ENCODE measurements at regions not wholly inside any gene's neighbourhood (a gene's known extent, or its start where the extent isn't known, plus 50 kb on each side); places are given as distances from the start of the nearest gene placed in this dataset.
A peak's percentile ranks its signal among the peaks of the same experiment; 100 is the strongest.
"Not testable (repeated sequence)": the region's sequence is repeated elsewhere in the genome, so short reads cannot be mapped to it uniquely, and the experiment has no call there.

- not testable (repeated sequence) for DNase-seq; H3K27me3 ChIP-seq (ENCODE audit: control insufficient read depth, insufficient read depth, low read length); H3K9me3 ChIP-seq (ENCODE audit: control insufficient read depth, low read depth, low read length); H3K4me3 ChIP-seq (ENCODE audit: low read length); H3K4me1 ChIP-seq (ENCODE audit: control insufficient read depth, insufficient read depth, low read length); H3K36me3 ChIP-seq (ENCODE audit: control insufficient read depth, insufficient read depth, low read length); H3K27ac ChIP-seq (ENCODE audit: low read length)
- no CpG with 5 or more reads among the region's 11 CpGs for WGBS (ENCODE audit: insufficient coverage, low lambda C conversion rate)
These were observed 51.9 kb downstream of the DIPK2A start for GRCh38 chr3:144023543-144023942.

DNA sequence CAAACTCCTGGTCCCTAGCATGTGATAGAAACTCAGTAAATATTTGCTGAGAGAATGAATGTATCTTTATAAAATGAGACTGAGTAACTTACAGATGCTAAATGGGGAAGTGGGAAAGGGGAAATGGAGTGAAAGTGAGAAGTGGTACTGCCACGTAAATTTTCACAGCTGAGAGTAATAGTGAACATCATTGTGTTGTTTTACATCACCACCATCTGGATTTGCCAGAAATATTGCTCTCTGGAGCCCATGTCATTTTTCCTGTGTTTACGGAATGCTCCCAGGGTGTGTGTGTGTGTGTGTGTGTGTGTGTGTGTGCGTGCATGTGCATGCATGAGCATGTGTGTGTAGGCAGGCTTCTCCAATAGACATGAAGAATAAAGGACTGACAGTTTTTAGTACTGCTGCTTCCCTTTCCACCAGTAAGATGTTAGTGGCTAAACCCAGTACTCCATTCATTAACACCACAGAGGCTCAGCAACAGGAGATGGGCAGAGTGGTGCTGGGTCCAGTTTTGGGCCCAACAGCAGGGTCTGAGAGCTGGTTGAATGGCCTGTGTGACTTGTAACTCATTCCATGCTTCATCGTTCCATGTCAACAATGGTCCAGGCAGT lies 57.3 kb downstream of the DIPK2A start:
- H3K9me3 ChIP-seq (ENCODE audit: control insufficient read depth, low read depth, low read length), result no peaks in the 10 kb centered on the region
- H3K4me3 ChIP-seq (ENCODE audit: low read length), result no peak overlapping the region
- H3K27me3 ChIP-seq (ENCODE audit: control insufficient read depth, insufficient read depth, low read length), result no peaks in the 10 kb centered on the region
- DNase-seq, result no peak
- H3K4me1 ChIP-seq (ENCODE audit: control insufficient read depth, insufficient read depth, low read length), result no peaks in the 10 kb centered on the region
- WGBS (ENCODE audit: insufficient coverage, low lambda C conversion rate), result no CpG with 5 or more reads among the region's 4 CpGs
- no peaks in the 10 kb centered on the region for H3K36me3 ChIP-seq (ENCODE audit: control insufficient read depth, insufficient read depth, low read length)
- no peak overlapping the region for H3K27ac ChIP-seq (ENCODE audit: low read length)

GRCh38 chr3:144029769-144030168 lies 58.1 kb downstream of the DIPK2A start:
- Histone ChIP-seq H3K27me3 (ENCODE audit: control insufficient read depth, insufficient read depth, low read length) (no peaks in the 10 kb centered on the region), H3K9me3 (ENCODE audit: control insufficient read depth, low read depth, low read length) (no peaks in the 10 kb centered on the region), H3K4me1 (ENCODE audit: control insufficient read depth, insufficient read depth, low read length) (no peaks in the 10 kb centered on the region), H3K36me3 (ENCODE audit: control insufficient read depth, insufficient read depth, low read length) (no peaks in the 10 kb centered on the region), H3K27ac (ENCODE audit: low read length) (no peak overlapping the region), H3K4me3 (ENCODE audit: low read length) (no peak overlapping the region)
- no peak for DNase-seq
- WGBS (ENCODE audit: insufficient coverage, low lambda C conversion rate), result no CpG with 5 or more reads among the region's 2 CpGs

- Histone ChIP-seq H3K9me3 (ENCODE audit: control insufficient read depth, low read depth, low read length) (no peaks in the 10 kb centered on the region), H3K4me1 (ENCODE audit: control insufficient read depth, insufficient read depth, low read length) (no peaks in the 10 kb centered on the region), H3K27me3 (ENCODE audit: control insufficient read depth, insufficient read depth, low read length) (no peaks in the 10 kb centered on the region), H3K4me3 (ENCODE audit: low read length) (no peak overlapping the region), H3K27ac (ENCODE audit: low read length) (no peak overlapping the region), H3K36me3 (ENCODE audit: control insufficient read depth, insufficient read depth, low read length) (no peaks in the 10 kb centered on the region)
- DNase-seq, result peak in 1 of 2 donors; percentile 5
- 93% methylated on average over 3 of the region's 5 CpGs for WGBS (ENCODE audit: insufficient coverage, low lambda C conversion rate)
These were observed 60.3 kb downstream of the DIPK2A start for GRCh38 chr3:144031938-144032337.

GRCh38 chr3:144032531-144033239 lies 61.1 kb downstream of the DIPK2A start:
- Histone ChIP-seq H3K4me1 (ENCODE audit: control insufficient read depth, insufficient read depth, low read length) (no peaks in the 10 kb centered on the region), H3K9me3 (ENCODE audit: control insufficient read depth, low read depth, low read length) (no peaks in the 10 kb centered on the region), H3K36me3 (ENCODE audit: control insufficient read depth, insufficient read depth, low read length) (no peaks in the 10 kb centered on the region), H3K27ac (ENCODE audit: low read length) (no peak overlapping the region), H3K27me3 (ENCODE audit: control insufficient read depth, insufficient read depth, low read length) (no peaks in the 10 kb centered on the region), H3K4me3 (ENCODE audit: low read length) (no peak overlapping the region)
- no peak for DNase-seq
- 94% methylated on average over 4 of the region's 5 CpGs for WGBS (ENCODE audit: insufficient coverage, low lambda C conversion rate)

DNA sequence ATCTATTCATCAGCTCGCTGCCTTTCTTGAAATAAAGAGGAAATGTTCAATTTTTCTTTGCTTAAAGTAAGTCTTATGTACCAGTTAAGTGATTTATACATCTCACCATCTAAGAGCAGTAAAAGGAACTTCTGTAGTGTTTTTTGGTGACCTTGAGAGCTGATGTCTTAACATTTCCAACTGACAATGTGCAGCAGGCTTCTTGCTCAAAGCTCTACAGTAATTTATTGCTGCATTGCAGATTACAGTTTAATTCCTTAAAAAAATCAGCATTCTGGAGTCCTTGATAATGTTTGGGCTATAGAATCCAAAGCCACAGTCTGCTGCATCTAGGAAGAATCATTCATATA lies 61.6 kb downstream of the DIPK2A start:
- DNase-seq, result no peak

GRCh38 chr3:144033863-144034262 lies 62.2 kb downstream of the DIPK2A start:
- Histone ChIP-seq H3K4me3 (ENCODE audit: low read length) (no peak overlapping the region), H3K27ac (ENCODE audit: low read length) (no peak overlapping the region), H3K27me3 (ENCODE audit: control insufficient read depth, insufficient read depth, low read length) (no peaks in the 10 kb centered on the region), H3K9me3 (ENCODE audit: control insufficient read depth, low read depth, low read length) (no peaks in the 10 kb centered on the region), H3K36me3 (ENCODE audit: control insufficient read depth, insufficient read depth, low read length) (no peaks in the 10 kb centered on the region), H3K4me1 (ENCODE audit: control insufficient read depth, insufficient read depth, low read length) (no peaks in the 10 kb centered on the region)
- whole genome bisulfite sequencing (ENCODE audit: insufficient coverage, low lambda C conversion rate), result 0% methylated on average over 1 of the region's 1 CpG
- DNase-seq, result no peak

More for the DNA sequence above, 61.6 kb downstream of the DIPK2A start:
- Histone ChIP-seq H3K4me1 (ENCODE audit: control insufficient read depth, insufficient read depth, low read length) (no peaks in the 10 kb centered on the region), H3K9me3 (ENCODE audit: control insufficient read depth, low read depth, low read length) (no peaks in the 10 kb centered on the region), H3K27ac (ENCODE audit: low read length) (no peak overlapping the region), H3K36me3 (ENCODE audit: control insufficient read depth, insufficient read depth, low read length) (no peaks in the 10 kb centered on the region), H3K4me3 (ENCODE audit: low read length) (no peak overlapping the region), H3K27me3 (ENCODE audit: control insufficient read depth, insufficient read depth, low read length) (no peaks in the 10 kb centered on the region)
- WGBS (ENCODE audit: insufficient coverage, low lambda C conversion rate), result no CpG with 5 or more reads among the region's 1 CpG

DNA sequence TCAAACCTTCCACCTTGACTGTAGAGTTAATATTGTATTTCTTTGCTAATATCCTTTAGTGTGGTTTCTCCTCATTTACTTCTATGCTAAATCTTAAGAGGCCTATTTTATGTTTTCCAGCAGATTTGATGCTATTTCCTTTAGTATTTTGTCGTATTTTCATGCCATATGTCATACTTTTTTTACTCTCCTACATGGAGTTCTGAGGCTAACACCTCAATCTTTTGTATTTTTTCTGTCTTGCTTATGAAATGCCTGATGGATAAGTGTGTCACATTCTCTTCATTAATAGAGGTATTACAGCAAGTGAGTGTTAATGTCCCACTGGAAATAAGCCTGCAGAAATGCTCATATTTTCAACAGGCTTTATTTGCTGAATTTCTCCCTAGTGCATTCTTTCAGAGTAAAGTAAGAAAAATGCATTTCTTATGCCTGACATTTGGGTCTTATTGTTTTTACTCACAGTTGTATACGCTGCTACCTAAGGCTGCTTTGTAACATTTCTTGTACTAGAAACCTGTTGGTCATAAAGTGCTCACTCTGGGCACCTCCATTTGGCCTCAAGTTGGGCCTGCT lies 63.2 kb downstream of the DIPK2A start:
- Histone ChIP-seq H3K27me3 (ENCODE audit: control insufficient read depth, insufficient read depth, low read length) (no peaks in the 10 kb centered on the region), H3K4me3 (ENCODE audit: low read length) (no peak overlapping the region), H3K27ac (ENCODE audit: low read length) (no peak overlapping the region), H3K36me3 (ENCODE audit: control insufficient read depth, insufficient read depth, low read length) (no peaks in the 10 kb centered on the region), H3K9me3 (ENCODE audit: control insufficient read depth, low read depth, low read length) (no peaks in the 10 kb centered on the region), H3K4me1 (ENCODE audit: control insufficient read depth, insufficient read depth, low read length) (no peaks in the 10 kb centered on the region)
- 90% methylated on average over 1 of the region's 2 CpGs for WGBS (ENCODE audit: insufficient coverage, low lambda C conversion rate)
- no peak for DNase-seq

GRCh38 chr3:144036498-144036897 lies 64.9 kb downstream of the DIPK2A start:
- no peaks in the 10 kb centered on the region for H3K36me3 ChIP-seq (ENCODE audit: control insufficient read depth, insufficient read depth, low read length)
- no CpG with 5 or more reads among the region's 1 CpG for WGBS (ENCODE audit: insufficient coverage, low lambda C conversion rate)
- H3K4me1 ChIP-seq (ENCODE audit: control insufficient read depth, insufficient read depth, low read length), result no peaks in the 10 kb centered on the region
- H3K9me3 ChIP-seq (ENCODE audit: control insufficient read depth, low read depth, low read length), result no peaks in the 10 kb centered on the region
- no peak overlapping the region for H3K4me3 ChIP-seq (ENCODE audit: low read length)
- H3K27ac ChIP-seq (ENCODE audit: low read length), result no peak overlapping the region
- no peaks in the 10 kb centered on the region for H3K27me3 ChIP-seq (ENCODE audit: control insufficient read depth, insufficient read depth, low read length)
- DNase-seq, result no peak

DNA sequence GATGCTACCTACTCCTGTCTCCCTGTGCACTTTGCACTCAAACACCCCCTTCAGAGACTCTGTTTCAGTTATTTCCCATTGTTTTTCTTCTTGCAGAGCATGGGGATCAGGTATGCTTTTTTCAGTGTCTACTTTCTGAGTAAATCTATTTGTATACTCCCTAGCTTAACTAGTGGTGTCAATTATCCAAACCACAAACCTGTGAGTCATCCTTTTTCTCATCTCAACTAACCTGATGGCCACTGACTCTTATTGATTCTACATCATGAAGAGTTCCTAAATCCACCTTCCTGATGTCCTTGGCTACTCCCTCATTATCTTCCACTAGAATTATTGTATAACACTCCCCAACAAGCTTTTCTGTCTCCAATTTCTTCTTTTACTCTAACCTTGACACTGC lies 68.0 kb downstream of the DIPK2A start:
- H3K4me1 ChIP-seq (ENCODE audit: control insufficient read depth, insufficient read depth, low read length), result no peaks in the 10 kb centered on the region
- no peaks in the 10 kb centered on the region for H3K27me3 ChIP-seq (ENCODE audit: control insufficient read depth, insufficient read depth, low read length)
- no peak overlapping the region for H3K4me3 ChIP-seq (ENCODE audit: low read length)
- no peak overlapping the region for H3K27ac ChIP-seq (ENCODE audit: low read length)
- H3K36me3 ChIP-seq (ENCODE audit: control insufficient read depth, insufficient read depth, low read length), result no peaks in the 10 kb centered on the region
- DNase-seq, result no peak
- no peaks in the 10 kb centered on the region for H3K9me3 ChIP-seq (ENCODE audit: control insufficient read depth, low read depth, low read length)

Data from large intestine (tissue), 3 donors.